HG03469 (cell line): ENCODE measurements at regions not wholly inside any gene's neighbourhood (a gene's known extent, or its start where the extent isn't known, plus 50 kb on each side); places are given as distances from the start of the nearest gene placed in this dataset.

ENCODE experiments used
- ATAC-seq: cut with Tn5 transposase; IDR thresholded peaks from one replicate; pipeline ENCODE4 v1.9.1; 2021; ENCODE audit warnings: mild to moderate bottlenecking, moderate library complexity, moderate number of reproducible peaks; ENCODE audit not compliant: unreplicated experiment

GRCh38 chr10:130905386-130905785 lies 406.1 kb downstream of the TCERG1L start:
- ATAC-seq: no peak

GRCh38 chr10:130905921-130906320 lies 405.6 kb downstream of the TCERG1L start:
- ATAC-seq: no peak

- no peak for ATAC-seq
Observed at GRCh38 chr10:130910848-130911247, 400.7 kb downstream of the TCERG1L start.

- no peak for ATAC-seq
Observed at GRCh38 chr10:130913844-130914243, 397.7 kb downstream of the TCERG1L start.

GRCh38 chr10:130914367-130914766 lies 397.2 kb downstream of the TCERG1L start:
- no peak for ATAC-seq

- no peak for ATAC-seq
Observed at GRCh38 chr10:130915065-130915464, 396.5 kb downstream of the TCERG1L start.

- no peak for ATAC-seq
Observed at GRCh38 chr10:130921461-130921860, 390.1 kb downstream of the TCERG1L start.

GRCh38 chr10:130921911-130922440 lies 389.5 kb downstream of the TCERG1L start:
- ATAC-seq: no peak

- no peak for ATAC-seq
Observed at GRCh38 chr10:130923596-130923995, 387.9 kb downstream of the TCERG1L start.

GRCh38 chr10:130924138-130924819 lies 387.2 kb downstream of the TCERG1L start:
- ATAC-seq: no peak

GRCh38 chr10:130926442-130926841 lies 385.1 kb downstream of the TCERG1L start:
- ATAC-seq: no peak

- ATAC-seq: no peak
Observed at GRCh38 chr10:130927157-130927556, 384.4 kb downstream of the TCERG1L start.

- ATAC-seq: no peak
Observed at GRCh38 chr10:130928306-130928705, 383.2 kb downstream of the TCERG1L start.

GRCh38 chr10:130929422-130930325 lies 381.8 kb downstream of the TCERG1L start:
- ATAC-seq: no peak

- no peak for ATAC-seq
Observed at GRCh38 chr10:130930821-130931220, 380.7 kb downstream of the TCERG1L start.

- no peak for ATAC-seq
Observed at GRCh38 chr10:130931256-130931655, 380.3 kb downstream of the TCERG1L start.

GRCh38 chr10:130932326-130933007 lies 379.1 kb downstream of the TCERG1L start:
- ATAC-seq: no peak

GRCh38 chr10:130933008-130933390 lies 378.5 kb downstream of the TCERG1L start:
- ATAC-seq: no peak

GRCh38 chr10:130934293-130935127 lies 377.0 kb downstream of the TCERG1L start:
- no peak for ATAC-seq

- no peak for ATAC-seq
Observed at GRCh38 chr10:130935128-130935439, 376.4 kb downstream of the TCERG1L start.
